H9 (cell line): ENCODE measurements at regions not wholly inside any gene's neighbourhood (a gene's known extent, or its start where the extent isn't known, plus 50 kb on each side); places are given as distances from the start of the nearest gene placed in this dataset.

Experiments used
- DNase-seq: peaks from one replicate; pipeline ENCODE4 v3.0.0-alpha.2; 2017
- H2AFZ ChIP-seq: one replicate; pipeline ENCODE4 v1.6.1; 2013; ENCODE audit warnings: mild to moderate bottlenecking, low read length, control low read depth, moderate library complexity
- H2AK5ac ChIP-seq: 2 replicates; pipeline ENCODE4 v1.6.1; 2013; ENCODE audit warnings: low read length, control low read depth, mixed read lengths; ENCODE audit not compliant: insufficient read length
- H2BK120ac ChIP-seq: one replicate; pipeline ENCODE4 v1.6.1; 2013; ENCODE audit warnings: low read depth, mild to moderate bottlenecking, low read length, control low read depth, inconsistent platforms; ENCODE audit not compliant: poor library complexity, severe bottlenecking
- H2BK12ac ChIP-seq: 2 replicates; pipeline ENCODE4 v1.6.1; 2013; ENCODE audit warnings: low read length, control low read depth, mixed read lengths, low read depth; ENCODE audit not compliant: insufficient read length
- H2BK15ac ChIP-seq: 2 replicates; pipeline ENCODE4 v1.6.1; 2013; ENCODE audit warnings: low read depth, low read length, control low read depth
- H2BK20ac ChIP-seq: one replicate; pipeline ENCODE4 v1.6.1; 2013; ENCODE audit warnings: low read depth, mild to moderate bottlenecking, low read length, control low read depth, inconsistent platforms; ENCODE audit not compliant: poor library complexity, severe bottlenecking
- H2BK5ac ChIP-seq: 2 replicates; pipeline ENCODE4 v1.6.1; 2013; ENCODE audit warnings: low read length, control low read depth, mixed read lengths; ENCODE audit not compliant: insufficient read length
- H3K14ac ChIP-seq: 2 replicates; pipeline ENCODE4 v1.6.1; 2013; ENCODE audit warnings: low read length, control low read depth; ENCODE audit not compliant: insufficient read depth
- H3K18ac ChIP-seq: 2 replicates; pipeline ENCODE4 v1.6.1; 2013; ENCODE audit warnings: low read depth, mild to moderate bottlenecking, mixed read lengths, low read length, control low read depth; ENCODE audit not compliant: insufficient read length
- H3K23ac ChIP-seq: 2 replicates; pipeline ENCODE4 v1.6.1; 2013; ENCODE audit warnings: low read length, control low read depth, mixed read lengths, low read depth; ENCODE audit not compliant: insufficient read length
- H3K23me2 ChIP-seq: 2 replicates; pipeline ENCODE4 v1.6.1; 2013; ENCODE audit warnings: low read depth, mild to moderate bottlenecking, mixed read lengths, low read length, control low read depth; ENCODE audit not compliant: insufficient read length, poor library complexity, severe bottlenecking
- H3K27ac ChIP-seq: 2 replicates; pipeline ENCODE4 v1.5.1; 2013; ENCODE audit warnings: low read length, control low read depth, mixed read lengths, low read depth; ENCODE audit not compliant: insufficient read length
- H3K27me3 ChIP-seq: 2 replicates; pipeline ENCODE4 v1.6.1; 2013; ENCODE audit warnings: low read length, control low read depth, inconsistent platforms; ENCODE audit not compliant: insufficient read depth
- H3K4ac ChIP-seq: 2 replicates; pipeline ENCODE4 v1.6.1; 2013; ENCODE audit warnings: low read depth, mild to moderate bottlenecking, control low read depth, inconsistent platforms, low read length, moderate library complexity
- H3K4me1 ChIP-seq: 2 replicates; pipeline ENCODE4 v1.6.1; 2013; ENCODE audit warnings: low read length, control low read depth, inconsistent platforms; ENCODE audit not compliant: insufficient read depth
- H3K4me2 ChIP-seq: 2 replicates; pipeline ENCODE4 v1.6.1; 2013; ENCODE audit warnings: low read length, control low read depth, mixed read lengths; ENCODE audit not compliant: insufficient read length, insufficient read depth
- H3K56ac ChIP-seq: 2 replicates; pipeline ENCODE4 v1.6.1; 2013; ENCODE audit warnings: low read depth, mild to moderate bottlenecking, mixed read lengths, low read length, control low read depth; ENCODE audit not compliant: insufficient read length
- H3K79me1 ChIP-seq: 2 replicates; pipeline ENCODE4 v1.6.1; 2013; ENCODE audit warnings: low read depth, mild to moderate bottlenecking, moderate library complexity, low read length, control low read depth, inconsistent platforms; ENCODE audit not compliant: insufficient read depth, poor library complexity, severe bottlenecking
- H3K79me2 ChIP-seq: 2 replicates; pipeline ENCODE4 v1.6.1; 2013; ENCODE audit warnings: low read length, control low read depth, inconsistent platforms; ENCODE audit not compliant: insufficient read depth
- H3K9ac ChIP-seq: 2 replicates; pipeline ENCODE4 v1.6.1; 2013; ENCODE audit warnings: low read length, control low read depth, mixed read lengths; ENCODE audit not compliant: insufficient read length; ENCODE audit errors: extremely low read depth
- H3K9me3 ChIP-seq: one replicate; pipeline ENCODE4 v1.6.1; 2013; ENCODE audit warnings: low read depth, low read length, inconsistent platforms; ENCODE audit not compliant: control insufficient read depth
- H3T11ph ChIP-seq: one replicate; pipeline ENCODE4 v1.6.1; 2013; ENCODE audit warnings: mild to moderate bottlenecking, low read length, control low read depth, inconsistent platforms
- H4K20me1 ChIP-seq: one replicate; pipeline ENCODE4 v1.6.1; 2013; ENCODE audit not compliant: control insufficient read depth, insufficient read length, insufficient read depth
- H4K5ac ChIP-seq: 2 replicates; pipeline ENCODE4 v1.6.1; 2013; ENCODE audit warnings: low read depth, mild to moderate bottlenecking, mixed read lengths, low read length, control low read depth; ENCODE audit not compliant: insufficient read length
- H4K8ac ChIP-seq: replicated peaks from 2 replicates; pipeline ENCODE4 v1.6.1; 2013; ENCODE audit warnings: low read length, control low read depth, mixed read lengths, low read depth; ENCODE audit not compliant: insufficient read length
- H4K91ac ChIP-seq: 2 replicates; pipeline ENCODE4 v1.6.1; 2013; ENCODE audit warnings: low read depth, mild to moderate bottlenecking, moderate library complexity, mixed read lengths, low read length, control low read depth; ENCODE audit not compliant: insufficient read length
- H3K27ac Mint-ChIP-seq, 3 experiments: 2 replicates in 2 of 3; 3 replicates in 1 of 3; pipeline ENCODE4 v1.8.0; 2020 to 2021; ENCODE audit warnings: mixed read lengths in 3 of 3, mild to moderate bottlenecking in 1 of 3, moderate library complexity in 1 of 3
- H3K27me3 Mint-ChIP-seq: 2 replicates; pipeline ENCODE4 v1.8.0; 2021; ENCODE audit warnings: low read depth, mild to moderate bottlenecking, moderate library complexity, mixed read lengths
- H3K36me3 Mint-ChIP-seq, 3 experiments: 2 replicates in 2 of 3; 3 replicates in 1 of 3; pipeline ENCODE4 v1.8.0; 2020 to 2021; ENCODE audit warnings: low read depth in 3 of 3, mixed read lengths in 3 of 3; ENCODE audit not compliant: insufficient read depth in 1 of 3
- H3K4me1 Mint-ChIP-seq, 2 experiments: 2 replicates each; pipeline ENCODE4 v1.8.0; 2020; ENCODE audit warnings: mixed read lengths in 2 of 2
- H3K4me3 Mint-ChIP-seq, 2 experiments: 2 replicates in 1 of 2; 3 replicates in 1 of 2; pipeline ENCODE4 v1.8.0; 2020 to 2021; ENCODE audit warnings: mild to moderate bottlenecking in 2 of 2, mixed read lengths in 2 of 2, moderate library complexity in 1 of 2
- H3K9me3 Mint-ChIP-seq, 2 experiments: 2 replicates in 1 of 2; 3 replicates in 1 of 2; pipeline ENCODE4 v1.8.0; 2020; ENCODE audit warnings: mild to moderate bottlenecking in 2 of 2, mixed read lengths in 2 of 2, moderate library complexity in 1 of 2
- WGBS: extraction: QIAGEN DNeasy Blood & Tissue Kit; methylation state at CpG from one replicate; pipeline ENCODE4 v1.1.7; 2013; ENCODE audit warnings: missing lambda C conversion rate, low lambda C conversion rate, mixed read lengths; ENCODE audit not compliant: insufficient read length; ENCODE audit errors: extremely low coverage; 5-methylcytosine and 5-hydroxymethylcytosine counted together
- TF ChIP-seq, protein P1 (sequence below): fragments of 200-600 bp; sonication (generic); conservative IDR thresholded peaks from 3 replicates; pipeline ENCODE4 v1.8.0; 2021; ENCODE audit warnings: antibody characterized with exemption, mild to moderate bottlenecking

DNA sequence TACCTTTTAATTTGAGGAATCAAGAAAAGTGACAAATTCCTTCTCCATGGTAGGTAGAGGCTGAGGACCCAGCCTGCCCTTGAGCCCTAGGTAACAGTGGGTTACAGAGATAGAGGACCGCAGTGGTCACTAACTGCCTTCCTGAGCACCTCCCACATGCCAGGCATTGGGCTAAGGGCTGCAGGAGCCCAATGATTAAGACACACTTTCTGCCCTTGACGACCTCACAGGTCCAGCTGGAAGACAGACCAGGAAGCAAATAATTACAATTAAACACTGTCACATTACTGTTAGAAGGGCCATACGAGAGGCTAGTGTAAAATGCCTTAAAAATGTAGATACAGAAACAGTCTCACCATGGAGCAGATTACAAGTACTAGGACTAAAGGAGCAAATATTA, 156.8 kb upstream of the NFE2L3 start:
- Histone ChIP-seq H3K79me2 (no peaks in the 10 kb centered on the region), H3K9me3 (no peaks in the 10 kb centered on the region), H2AFZ (no peak overlapping the region), H3K27ac (no peak overlapping the region), H3K18ac (no peak overlapping the region), H2BK5ac (no peak overlapping the region), H3K14ac (no peak overlapping the region), H4K91ac (no peak overlapping the region), H2BK12ac (no peak overlapping the region), H3K4me1 (no peaks in the 10 kb centered on the region), H2BK15ac (no peak overlapping the region), H3K23ac (no peak overlapping the region), H3K9ac (no peak overlapping the region), H3K4ac (no peak overlapping the region), H3K23me2 (no peaks in the 10 kb centered on the region), H3K79me1 (no peaks in the 10 kb centered on the region), H2BK120ac (no peak overlapping the region), H4K8ac (no peak overlapping the region), H4K5ac (no peak overlapping the region), H3K27me3 (no peaks in the 10 kb centered on the region), H3K4me2 (no peak overlapping the region), H2BK20ac (no peak overlapping the region), H3K56ac (no peak overlapping the region), H3T11ph (no peak overlapping the region), H2AK5ac (no peak overlapping the region), H4K20me1 (no peaks in the 10 kb centered on the region)
- H3K27me3 Mint-ChIP-seq, result peaks cover 2% of the 10 kb centered on the region
- no peaks in the 10 kb centered on the region; a peak in 1 of 7 replicates for H3K36me3 Mint-ChIP-seq
- H3K27ac Mint-ChIP-seq, result no peak overlapping the region
- peaks cover 0 to 2% of the 10 kb centered on the region in 2 experiments; a peak in 2 of 4 replicates for H3K4me1 Mint-ChIP-seq
- no peaks in the 10 kb centered on the region for H3K9me3 Mint-ChIP-seq
- no peak overlapping the region for H3K4me3 Mint-ChIP-seq
- TF ChIP-seq, protein P1, sequence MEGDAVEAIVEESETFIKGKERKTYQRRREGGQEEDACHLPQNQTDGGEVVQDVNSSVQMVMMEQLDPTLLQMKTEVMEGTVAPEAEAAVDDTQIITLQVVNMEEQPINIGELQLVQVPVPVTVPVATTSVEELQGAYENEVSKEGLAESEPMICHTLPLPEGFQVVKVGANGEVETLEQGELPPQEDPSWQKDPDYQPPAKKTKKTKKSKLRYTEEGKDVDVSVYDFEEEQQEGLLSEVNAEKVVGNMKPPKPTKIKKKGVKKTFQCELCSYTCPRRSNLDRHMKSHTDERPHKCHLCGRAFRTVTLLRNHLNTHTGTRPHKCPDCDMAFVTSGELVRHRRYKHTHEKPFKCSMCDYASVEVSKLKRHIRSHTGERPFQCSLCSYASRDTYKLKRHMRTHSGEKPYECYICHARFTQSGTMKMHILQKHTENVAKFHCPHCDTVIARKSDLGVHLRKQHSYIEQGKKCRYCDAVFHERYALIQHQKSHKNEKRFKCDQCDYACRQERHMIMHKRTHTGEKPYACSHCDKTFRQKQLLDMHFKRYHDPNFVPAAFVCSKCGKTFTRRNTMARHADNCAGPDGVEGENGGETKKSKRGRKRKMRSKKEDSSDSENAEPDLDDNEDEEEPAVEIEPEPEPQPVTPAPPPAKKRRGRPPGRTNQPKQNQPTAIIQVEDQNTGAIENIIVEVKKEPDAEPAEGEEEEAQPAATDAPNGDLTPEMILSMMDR, result no peak
- no CpG with 5 or more reads among the region's 3 CpGs for WGBS
- DNase-seq, result no peak
